HFFc6 (cell line): ENCODE measurements at regions not wholly inside any gene's neighbourhood (a gene's known extent, or its start where the extent isn't known, plus 50 kb on each side); places are given as distances from the start of the nearest gene placed in this dataset.

Experiments used
- DNase-seq: peaks from one replicate; pipeline ENCODE4 v3.0.0-alpha.2; 2018
- H3K27ac Mint-ChIP-seq: 2 replicates; pipeline ENCODE4 v1.8.0; 2020; ENCODE audit warnings: mild to moderate bottlenecking, mixed read lengths
- H3K27me3 Mint-ChIP-seq: 2 replicates; pipeline ENCODE4 v1.8.0; 2021; ENCODE audit warnings: mild to moderate bottlenecking, moderate library complexity, mixed read lengths; ENCODE audit not compliant: insufficient read depth
- H3K36me3 Mint-ChIP-seq: 2 replicates; pipeline ENCODE4 v1.8.0; 2021; ENCODE audit warnings: low read depth, mixed read lengths
- H3K4me1 Mint-ChIP-seq: 2 replicates; pipeline ENCODE4 v1.8.0; 2020; ENCODE audit warnings: low read depth, mixed read lengths
- H3K4me3 Mint-ChIP-seq: 2 replicates; pipeline ENCODE4 v1.8.0; 2020; ENCODE audit warnings: mild to moderate bottlenecking, moderate library complexity, mixed read lengths
- H3K9me3 Mint-ChIP-seq: 2 replicates; pipeline ENCODE4 v1.8.0; 2020; ENCODE audit warnings: mild to moderate bottlenecking, mixed read lengths
- CTCF ChIP-seq: fragments of 200-600 bp; sonication (generic); IDR thresholded peaks from 2 replicates; pipeline ENCODE4 v1.5.0; 2021; ENCODE audit warnings: antibody characterized with exemption, mild to moderate bottlenecking

GRCh38 chr21:32155226-32155625, 123.6 kb downstream of the MIS18A start:
- Mint-ChIP-seq H3K4me3 (no peak overlapping the region), H3K36me3 (0 out of 2 replicates have a peak, but pooled peaks cover 4% of the 10 kb centered on the region), H3K9me3 (peaks cover 29% of the 10 kb centered on the region), H3K27ac (no peak overlapping the region), H3K27me3 (no peaks in the 10 kb centered on the region), H3K4me1 (no peaks in the 10 kb centered on the region)
- TF ChIP-seq CTCF: no peak
- DNase-seq: no peak

- H3K4me1 Mint-ChIP-seq: no peaks in the 10 kb centered on the region
- no peak for TF ChIP-seq CTCF
- no peak for DNase-seq
- peaks cover 3% of the 10 kb centered on the region; the same call in 1 of the 2 replicates for H3K27me3 Mint-ChIP-seq
- no peak overlapping the region for H3K27ac Mint-ChIP-seq
- H3K4me3 Mint-ChIP-seq: no peak overlapping the region
- peaks cover 5% of the 10 kb centered on the region; the same call in 1 of the 2 replicates for H3K36me3 Mint-ChIP-seq
- H3K9me3 Mint-ChIP-seq: peaks cover 46% of the 10 kb centered on the region
These were observed 131.8 kb downstream of the MIS18A start for GRCh38 chr21:32147041-32147440.

- H3K4me3 Mint-ChIP-seq: no peak overlapping the region
- peaks cover 3% of the 10 kb centered on the region; the same call in 1 of the 2 replicates for H3K27me3 Mint-ChIP-seq
- peaks cover 43% of the 10 kb centered on the region for H3K9me3 Mint-ChIP-seq
- no peak overlapping the region for H3K27ac Mint-ChIP-seq
- DNase-seq: no peak
- H3K4me1 Mint-ChIP-seq: no peaks in the 10 kb centered on the region
- H3K36me3 Mint-ChIP-seq: peaks cover 5% of the 10 kb centered on the region; the same call in 1 of the 2 replicates
- TF ChIP-seq CTCF: no peak
These were observed 134.0 kb downstream of the MIS18A start for GRCh38 chr21:32144851-32145250.

- H3K4me1 Mint-ChIP-seq: no peaks in the 10 kb centered on the region
- peaks cover 3% of the 10 kb centered on the region; the same call in 1 of the 2 replicates for H3K27me3 Mint-ChIP-seq
These were observed 135.5 kb downstream of the MIS18A start for GRCh38 chr21:32143241-32143939.

GRCh38 chr21:32141318-32141633, 137.6 kb downstream of the MIS18A start:
- peaks cover 5% of the 10 kb centered on the region; the same call in 1 of the 2 replicates for H3K36me3 Mint-ChIP-seq
- peaks cover 3% of the 10 kb centered on the region; the same call in 1 of the 2 replicates for H3K27me3 Mint-ChIP-seq
- H3K9me3 Mint-ChIP-seq: peaks cover 65% of the 10 kb centered on the region
- no peak for DNase-seq
- no peak overlapping the region for H3K4me3 Mint-ChIP-seq
- no peak for TF ChIP-seq CTCF
- H3K4me1 Mint-ChIP-seq: no peaks in the 10 kb centered on the region
- no peak overlapping the region for H3K27ac Mint-ChIP-seq

More at GRCh38 chr21:32143241-32143939, 135.5 kb downstream of the MIS18A start:
- TF ChIP-seq CTCF: no peak
- H3K9me3 Mint-ChIP-seq: peaks cover 55% of the 10 kb centered on the region
- H3K4me3 Mint-ChIP-seq: no peak overlapping the region
- peaks cover 5% of the 10 kb centered on the region; the same call in 1 of the 2 replicates for H3K36me3 Mint-ChIP-seq
- no peak overlapping the region for H3K27ac Mint-ChIP-seq
- no peak for DNase-seq
